HCT116 (cell line): ENCODE measurements at regions not wholly inside any gene's neighbourhood (a gene's known extent, or its start where the extent isn't known, plus 50 kb on each side); places are given as distances from the start of the nearest gene placed in this dataset.

Experiments
- ATAC-seq: fragments of 200-7000 bp; cut with Tn5 transposase; 2 replicates; pipeline ENCODE4 v1.9.1; 2020; ENCODE audit warnings: mild to moderate bottlenecking, moderate library complexity
- BruUV-seq: library from RNA; stranded (reverse); fragments of 400-500 nt; replicated peaks from 2 replicates; lab custom pipeline; 2021; lab: Mats Ljungman, UMichigan
- CTCF ChIA-PET: fragments of 300-600 bp; sonication (Branson Sonifier 250); formaldehyde crosslinking; loops from one replicate; lab custom pipeline; 2021; ENCODE audit warnings: antibody characterized with exemption; lab: Charles Lee
- POLR2A ChIA-PET: fragments of 300-600, 350-600 bp; sonication (Branson Sonifier 250); formaldehyde crosslinking; loops from one replicate; lab custom pipeline; 2021; ENCODE audit warnings: antibody characterized with exemption; lab: Charles Lee
- RAD21 ChIA-PET, 2 experiments: fragments of 300-600 bp; sonication (Branson Sonifier 250); formaldehyde crosslinking; loops; one replicate each; lab custom pipeline; 2023; ENCODE audit warnings: low total read pairs in 2 of 2; ENCODE audit not compliant: uncharacterized antibody in 2 of 2, unreplicated experiment in 2 of 2, low non-redundant PET in 1 of 2; lab: Charles Lee
- DNase-seq: peaks from one replicate; pipeline ENCODE4 v3.0.0-alpha.2; 2010; ENCODE audit warnings: low read depth, low spot score
- H2AFZ ChIP-seq: fragments of 200-600 bp; shearing (Covaris generic), sonication (generic); 2 replicates; pipeline ENCODE4 v1.6.1; 2017; ENCODE audit warnings: low read depth, mixed run types, mixed read lengths, antibody characterized with exemption, low read length; ENCODE audit not compliant: poor library complexity, severe bottlenecking
- H3K27ac ChIP-seq: 2 replicates; pipeline ENCODE4 v1.5.1; 2012; ENCODE audit warnings: low read depth, low read length
- H3K27me3 ChIP-seq: fragments of 200-600 bp; sonication (generic); 2 replicates; pipeline ENCODE4 v1.6.1; 2016; ENCODE audit warnings: mixed run types, low read length, mixed read lengths; ENCODE audit not compliant: insufficient read depth
- H3K36me3 ChIP-seq, 2 experiments: fragments of 200-500 bp in 1 of 2; fragments of 200-600 bp in 1 of 2; sonication (Bioruptor generic) in 1 of 2; sonication (generic) in 1 of 2; 2 replicates each; pipeline versions ENCODE4 v1.5.1 to v1.6.1; 2014 to 2016; ENCODE audit warnings: low read length in 2 of 2, inconsistent platforms in 1 of 2, mixed read lengths in 1 of 2, mixed run types in 1 of 2; ENCODE audit not compliant: insufficient read depth in 2 of 2, control insufficient read depth in 1 of 2
- H3K4me1 ChIP-seq, 2 experiments: fragments of 200-600 bp in 1 of 2; sonication (generic) in 1 of 2; 2 replicates each; pipeline versions ENCODE4 v1.5.1 to v1.6.1; 2012 to 2017; ENCODE audit warnings: low read length in 2 of 2, inconsistent platforms in 1 of 2, mild to moderate bottlenecking in 1 of 2, mixed read lengths in 1 of 2, mixed run types in 1 of 2, moderate library complexity in 1 of 2; ENCODE audit not compliant: insufficient read depth in 2 of 2, control insufficient read depth in 1 of 2
- H3K4me2 ChIP-seq: fragments of 200-600 bp; sonication (generic); 2 replicates; pipeline ENCODE4 v1.6.1; 2017; ENCODE audit warnings: mixed run types, low read length, mixed read lengths
- H3K4me3 ChIP-seq, 2 experiments: fragments of 200-600 bp in 1 of 2; sonication (generic) in 1 of 2; replicated peaks in 1 of 2; 2 replicates each; pipeline ENCODE4 v1.5.1; 2011 to 2016; ENCODE audit warnings: low read length in 2 of 2, control low read depth in 1 of 2, low read depth in 1 of 2, mild to moderate bottlenecking in 1 of 2, mixed read lengths in 1 of 2, mixed run types in 1 of 2
- H3K79me2 ChIP-seq: fragments of 200-600 bp; sonication (generic); 2 replicates; pipeline ENCODE4 v1.6.1; 2017; ENCODE audit warnings: mild to moderate bottlenecking, mixed run types, low read length, moderate library complexity, mixed read lengths; ENCODE audit not compliant: insufficient read depth
- H3K9ac ChIP-seq: fragments of 200-600 bp; sonication (generic); 2 replicates; pipeline ENCODE4 v1.6.1; 2016; ENCODE audit warnings: low read length, mixed read lengths
- H3K9me2 ChIP-seq: fragments of 200-600 bp; sonication (generic), shearing (Covaris generic); 2 replicates; pipeline ENCODE4 v1.6.1; 2017; ENCODE audit warnings: mixed run types, mild to moderate bottlenecking, moderate library complexity; ENCODE audit not compliant: insufficient read depth
- H3K9me3 ChIP-seq, 2 experiments: fragments of 200-500 bp in 1 of 2; fragments of 200-600 bp in 1 of 2; sonication (Bioruptor generic) in 1 of 2; sonication (generic) in 1 of 2; 2 replicates each; pipeline ENCODE4 v1.6.1; 2014 to 2017; ENCODE audit warnings: low read length in 2 of 2, mixed read lengths in 2 of 2, inconsistent platforms in 1 of 2, low read depth in 1 of 2, mild to moderate bottlenecking in 1 of 2, mixed run types in 1 of 2, moderate library complexity in 1 of 2; ENCODE audit not compliant: control insufficient read depth in 1 of 2, insufficient read depth in 1 of 2
- H4K20me1 ChIP-seq: fragments of 200-600 bp; sonication (generic), shearing (Covaris generic); 2 replicates; pipeline ENCODE4 v1.6.1; 2017; ENCODE audit warnings: mixed run types, mild to moderate bottlenecking, moderate library complexity; ENCODE audit not compliant: insufficient read depth
- ATF3 ChIP-seq: IDR thresholded peaks from 2 replicates; pipeline ENCODE4 v1.6.1; 2012
- CEBPB ChIP-seq: IDR thresholded peaks from 2 replicates; pipeline ENCODE4 v1.6.1; 2012; ENCODE audit warnings: low read depth
- CTCF ChIP-seq, 3 experiments: fragments of 200-600 bp in 1 of 3; sonication (generic) in 1 of 3; IDR thresholded peaks in 2 of 3; conservative IDR thresholded peaks in 1 of 3; 2 replicates each; pipeline ENCODE4 v1.5.1; 2012 to 2017; ENCODE audit warnings: low read depth in 2 of 3, low read length in 2 of 3, antibody characterized with exemption in 1 of 3, borderline replicate concordance in 1 of 3, control low read depth in 1 of 3, mild to moderate bottlenecking in 1 of 3, mixed read lengths in 1 of 3, mixed run types in 1 of 3, moderate library complexity in 1 of 3; ENCODE audit not compliant: insufficient read depth in 1 of 3
- EGR1 ChIP-seq: IDR thresholded peaks from 2 replicates; pipeline ENCODE4 v1.6.1; 2012; ENCODE audit warnings: low read depth
- EZH2 ChIP-seq: fragments of 200-600 bp; sonication (generic); IDR thresholded peaks from 2 replicates; pipeline ENCODE4 v1.6.1; 2017; ENCODE audit warnings: antibody characterized with exemption, mixed run types
- EZH2phosphoT487 ChIP-seq: fragments of 200-600 bp; IDR thresholded peaks from 2 replicates; pipeline ENCODE4 v1.6.1; 2018; ENCODE audit warnings: antibody characterized with exemption, borderline replicate concordance
- FOSL1 ChIP-seq: IDR thresholded peaks from 2 replicates; pipeline ENCODE4 v1.6.1; 2012; ENCODE audit warnings: low read depth
- MAX ChIP-seq: IDR thresholded peaks from 2 replicates; pipeline ENCODE4 v1.6.1; 2012
- POLR2AphosphoS5 ChIP-seq: IDR thresholded peaks from 2 replicates; pipeline ENCODE4 v1.6.1; 2011; ENCODE audit warnings: mild to moderate bottlenecking, low read depth, low read length, moderate library complexity
- REST ChIP-seq: IDR thresholded peaks from 2 replicates; pipeline ENCODE4 v1.6.1; 2012; ENCODE audit warnings: low read depth
- SP1 ChIP-seq: IDR thresholded peaks from 2 replicates; pipeline ENCODE4 v1.6.1; 2012; ENCODE audit warnings: low read depth
- SRF ChIP-seq: IDR thresholded peaks from 2 replicates; pipeline ENCODE4 v1.6.1; 2012; ENCODE audit warnings: low read depth
- TCF7L2 ChIP-seq: IDR thresholded peaks from 2 replicates; pipeline ENCODE4 v1.7.0; 2011; ENCODE audit warnings: borderline replicate concordance, inconsistent platforms; ENCODE audit not compliant: insufficient read depth, insufficient read length; ENCODE audit errors: extremely low read depth
- YY1 ChIP-seq: IDR thresholded peaks from 2 replicates; pipeline ENCODE4 v1.6.1; 2011; ENCODE audit warnings: low read length, low read depth, moderate library complexity, mild to moderate bottlenecking; ENCODE audit not compliant: insufficient replicate concordance; ENCODE audit errors: extremely low read depth
- ZNF274 ChIP-seq: fragments of 200-500 bp; sonication (Bioruptor generic); IDR thresholded peaks from 2 replicates; pipeline ENCODE4 v1.6.1; 2014; ENCODE audit warnings: mild to moderate bottlenecking, low read depth, low read length, inconsistent platforms
- intact Hi-C: fragments of 100-400 bp; cut with micrococcal nuclease; formaldehyde crosslinking; loops from 2 replicates; pipeline ENCODE4 v1.10.0; 2022

- TF ChIP-seq EZH2phosphoT487 = no peak
- no peak for TF ChIP-seq SP1
- TF ChIP-seq SRF = no peak
Observed at GRCh38 chr5:144691936-144692335, 521.3 kb downstream of the KCTD16 start (continued).

- Histone ChIP-seq H3K27ac (no peak overlapping the region), H3K9me2 (no peaks in the 10 kb centered on the region), H3K4me2 (no peak overlapping the region), H3K79me2 (no peaks in the 10 kb centered on the region), H3K4me3 (no peak overlapping the region), H3K36me3 (no peaks in the 10 kb centered on the region), H3K9me3 (no peaks in the 10 kb centered on the region), H3K9ac (no peak overlapping the region), H3K4me1 (no peaks in the 10 kb centered on the region), H4K20me1 (no peaks in the 10 kb centered on the region), H2AFZ (no peak overlapping the region), H3K27me3 (no peaks in the 10 kb centered on the region)
- POLR2A ChIA-PET = no interaction called here
- ATAC-seq (no peak), DNase-seq (no peak)
- TF ChIP-seq ATF3 (no peak), MAX (no peak), FOSL1 (no peak), YY1 (no peak), POLR2AphosphoS5 (no peak), ZNF274 (no peak), CEBPB (no peak), TCF7L2 (no peak), EZH2 (no peak), SP1 (no peak), REST (no peak), EGR1 (no peak), CTCF (IDR thresholded peaks at IDR 0.05 in 2 of 3, conservative IDR thresholded peaks at IDR 0.05 in 1 of 3; ENCODE audit: borderline replicate concordance in 1 of 3, insufficient read depth in 1 of 3, low read depth in 2 of 3, low read length in 2 of 3) (no peak)
- RAD21 ChIA-PET = no interaction called here
- BruUV-seq = no TSS peak
- CTCF ChIA-PET = no interaction called here
- intact Hi-C loops = no loop called here
Observed at GRCh38 chr5:144684899-144685298, 514.2 kb downstream of the KCTD16 start.
